ENCODE measurements at regions not wholly inside any gene's neighbourhood (a gene's known extent, or its start where the extent isn't known, plus 50 kb on each side); places are given as distances from the start of the nearest gene placed in this dataset.

DNA sequence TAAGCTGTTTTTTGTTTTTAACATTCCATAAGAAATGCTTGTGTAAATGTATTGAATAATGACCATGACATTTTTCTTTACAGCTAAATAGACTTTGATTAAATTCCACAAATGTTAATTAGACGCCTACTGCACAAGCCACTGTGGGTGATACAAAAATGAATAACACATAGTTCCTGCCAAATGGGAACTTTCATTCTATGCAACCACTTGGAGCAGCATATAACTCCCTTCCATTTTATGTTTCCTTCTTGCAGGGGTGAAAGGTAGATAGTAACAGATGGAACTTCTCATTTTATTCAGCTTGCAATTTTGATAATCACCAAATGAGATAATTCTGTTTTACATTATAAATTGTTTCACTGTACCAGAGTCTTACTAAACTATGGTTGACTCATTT lies 70.0 kb upstream of the THUMPD2 start:
- TF ChIP-seq, protein P1, sequence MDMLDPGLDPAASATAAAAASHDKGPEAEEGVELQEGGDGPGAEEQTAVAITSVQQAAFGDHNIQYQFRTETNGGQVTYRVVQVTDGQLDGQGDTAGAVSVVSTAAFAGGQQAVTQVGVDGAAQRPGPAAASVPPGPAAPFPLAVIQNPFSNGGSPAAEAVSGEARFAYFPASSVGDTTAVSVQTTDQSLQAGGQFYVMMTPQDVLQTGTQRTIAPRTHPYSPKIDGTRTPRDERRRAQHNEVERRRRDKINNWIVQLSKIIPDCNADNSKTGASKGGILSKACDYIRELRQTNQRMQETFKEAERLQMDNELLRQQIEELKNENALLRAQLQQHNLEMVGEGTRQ (IDR thresholded peaks at IDR 0.05; ENCODE audit: low read depth, low read length): no peak
- TF ChIP-seq, protein P2, sequence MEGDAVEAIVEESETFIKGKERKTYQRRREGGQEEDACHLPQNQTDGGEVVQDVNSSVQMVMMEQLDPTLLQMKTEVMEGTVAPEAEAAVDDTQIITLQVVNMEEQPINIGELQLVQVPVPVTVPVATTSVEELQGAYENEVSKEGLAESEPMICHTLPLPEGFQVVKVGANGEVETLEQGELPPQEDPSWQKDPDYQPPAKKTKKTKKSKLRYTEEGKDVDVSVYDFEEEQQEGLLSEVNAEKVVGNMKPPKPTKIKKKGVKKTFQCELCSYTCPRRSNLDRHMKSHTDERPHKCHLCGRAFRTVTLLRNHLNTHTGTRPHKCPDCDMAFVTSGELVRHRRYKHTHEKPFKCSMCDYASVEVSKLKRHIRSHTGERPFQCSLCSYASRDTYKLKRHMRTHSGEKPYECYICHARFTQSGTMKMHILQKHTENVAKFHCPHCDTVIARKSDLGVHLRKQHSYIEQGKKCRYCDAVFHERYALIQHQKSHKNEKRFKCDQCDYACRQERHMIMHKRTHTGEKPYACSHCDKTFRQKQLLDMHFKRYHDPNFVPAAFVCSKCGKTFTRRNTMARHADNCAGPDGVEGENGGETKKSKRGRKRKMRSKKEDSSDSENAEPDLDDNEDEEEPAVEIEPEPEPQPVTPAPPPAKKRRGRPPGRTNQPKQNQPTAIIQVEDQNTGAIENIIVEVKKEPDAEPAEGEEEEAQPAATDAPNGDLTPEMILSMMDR (conservative IDR thresholded peaks at IDR 0.05; ENCODE audit: low read depth, low read length): no peak
- no peak for TF ChIP-seq SMC3 (IDR thresholded peaks at IDR 0.05; ENCODE audit: low read depth, low read length)
- no peak for TF ChIP-seq POLR2A (IDR thresholded peaks at IDR 0.05; ENCODE audit: low read depth, low read length)
